ENCODE measurements at regions not wholly inside any gene's neighbourhood (a gene's known extent, or its start where the extent isn't known, plus 50 kb on each side); places are given as distances from the start of the nearest gene placed in this dataset.

- no peak for TF ChIP-seq CTCF (IDR thresholded peaks at IDR 0.05)
Observed at GRCh38 chr5:174409971-174410370, 314.4 kb upstream of the MSX2 start.

GRCh38 chr5:174410716-174411478, 313.5 kb upstream of the MSX2 start:
- no peak for TF ChIP-seq CTCF (IDR thresholded peaks at IDR 0.05)

GRCh38 chr5:174411479-174411819, 312.9 kb upstream of the MSX2 start:
- no peak for TF ChIP-seq CTCF (IDR thresholded peaks at IDR 0.05)

- TF ChIP-seq CTCF (IDR thresholded peaks at IDR 0.05): no peak
Observed at GRCh38 chr5:174412374-174412773, 312.0 kb upstream of the MSX2 start.

- no peak for TF ChIP-seq CTCF (IDR thresholded peaks at IDR 0.05)
Observed at GRCh38 chr5:174412941-174413340, 311.4 kb upstream of the MSX2 start.

GRCh38 chr5:174413567-174414314, 310.6 kb upstream of the MSX2 start:
- TF ChIP-seq CTCF (IDR thresholded peaks at IDR 0.05): no peak

- no peak for TF ChIP-seq CTCF (IDR thresholded peaks at IDR 0.05)
Observed at GRCh38 chr5:174414315-174414710, 310.1 kb upstream of the MSX2 start.

Data from LNCAP (cell line).